Fibroblast of peridontal ligament (primary cell): ENCODE measurements at regions not wholly inside any gene's neighbourhood (a gene's known extent, or its start where the extent isn't known, plus 50 kb on each side); places are given as distances from the start of the nearest gene placed in this dataset.
A peak's percentile ranks its signal among the peaks of the same experiment; 100 is the strongest.
"Not testable (repeated sequence)": the region's sequence is repeated elsewhere in the genome, so short reads cannot be mapped to it uniquely, and the experiment has no call there.

ENCODE experiments used
- DNase-seq: peaks from one replicate; pipeline ENCODE4 v3.0.0-alpha.2; 2010; ENCODE audit errors: extremely low read depth

GRCh38 chr5:173495225-173495904 is 121.1 kb downstream of the BOD1 start:
- peak; percentile 76 for DNase-seq

GRCh38 chr5:173494446-173494845 is 122.0 kb downstream of the BOD1 start:
- no peak for DNase-seq

- DNase-seq, result no peak
Measured at GRCh38 chr5:173493846-173494245, 122.6 kb downstream of the BOD1 start.

DNA sequence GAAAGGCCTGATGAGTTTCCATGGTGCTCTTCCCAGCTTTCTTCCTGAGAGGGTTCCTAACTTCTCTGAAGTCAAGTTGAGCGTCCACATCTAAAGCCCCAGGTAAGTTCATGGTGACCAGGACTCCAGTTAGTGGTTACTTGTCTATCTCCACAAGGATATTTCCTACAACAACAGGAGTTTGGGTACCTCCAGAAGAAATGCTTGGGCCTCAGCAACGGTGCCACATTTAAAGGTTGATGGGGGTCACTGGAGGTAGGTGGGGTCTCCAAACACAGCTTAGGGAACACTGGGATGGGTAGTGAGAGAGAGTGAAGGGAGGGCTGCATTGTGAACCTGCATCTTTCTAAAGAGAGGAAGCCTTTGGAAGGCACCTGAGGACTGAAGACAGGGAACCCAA is 123.4 kb downstream of the BOD1 start:
- DNase-seq, result no peak

DNA sequence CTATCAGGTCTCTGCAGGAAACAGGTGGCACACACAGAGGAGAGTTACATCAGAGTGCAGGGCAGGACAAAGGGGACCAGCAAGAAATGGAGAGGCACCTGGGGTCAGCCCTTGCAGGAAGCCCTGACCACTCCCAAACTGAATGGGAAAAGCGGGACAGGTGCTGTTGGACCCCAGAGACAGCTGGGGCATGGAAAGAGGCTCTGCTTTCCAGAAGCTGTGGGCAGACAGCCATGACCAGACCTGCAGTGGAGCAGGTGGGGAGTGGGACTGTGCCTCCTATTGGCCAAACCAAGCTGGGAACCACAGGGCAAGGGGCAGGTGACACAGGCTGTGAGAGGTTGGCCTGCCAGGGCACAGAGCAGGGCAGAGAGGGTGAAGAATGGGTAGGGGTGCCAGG is 125.8 kb downstream of the BOD1 start:
- no peak for DNase-seq

DNA sequence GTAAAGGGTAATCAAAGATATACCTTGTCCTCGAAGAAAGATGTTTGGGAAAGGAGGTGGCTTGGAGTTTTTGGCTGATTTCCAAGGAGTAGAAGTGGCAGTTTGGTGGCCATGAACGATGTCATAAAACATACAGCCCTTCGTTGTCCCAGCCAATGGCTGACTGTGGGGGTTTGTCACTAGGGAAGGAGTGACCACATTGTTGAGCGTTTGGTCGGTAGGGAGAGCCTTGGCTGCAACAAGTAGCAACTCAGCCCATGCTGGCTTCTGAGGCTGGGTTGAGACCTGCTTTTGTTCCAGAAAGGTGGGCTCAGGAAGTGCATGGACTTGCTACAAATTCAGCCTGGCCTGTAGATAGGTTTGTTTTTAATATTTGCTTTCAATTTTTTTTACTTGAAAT is 128.3 kb downstream of the BOD1 start:
- no peak for DNase-seq

- DNase-seq, result no peak
Measured at GRCh38 chr5:173487300-173487699, 129.2 kb downstream of the BOD1 start.

GRCh38 chr5:173486355-173487225 is 129.9 kb downstream of the BOD1 start:
- DNase-seq, result no peak

GRCh38 chr5:173484569-173484968 is 131.9 kb downstream of the BOD1 start:
- DNase-seq, result no peak

GRCh38 chr5:173483599-173483998 is 132.9 kb downstream of the BOD1 start:
- not testable (repeated sequence) for DNase-seq

- no peak for DNase-seq
Measured at GRCh38 chr5:173483160-173483559, 133.3 kb downstream of the BOD1 start.

- DNase-seq, result no peak
Measured at GRCh38 chr5:173481821-173482220, 134.6 kb downstream of the BOD1 start.

DNA sequence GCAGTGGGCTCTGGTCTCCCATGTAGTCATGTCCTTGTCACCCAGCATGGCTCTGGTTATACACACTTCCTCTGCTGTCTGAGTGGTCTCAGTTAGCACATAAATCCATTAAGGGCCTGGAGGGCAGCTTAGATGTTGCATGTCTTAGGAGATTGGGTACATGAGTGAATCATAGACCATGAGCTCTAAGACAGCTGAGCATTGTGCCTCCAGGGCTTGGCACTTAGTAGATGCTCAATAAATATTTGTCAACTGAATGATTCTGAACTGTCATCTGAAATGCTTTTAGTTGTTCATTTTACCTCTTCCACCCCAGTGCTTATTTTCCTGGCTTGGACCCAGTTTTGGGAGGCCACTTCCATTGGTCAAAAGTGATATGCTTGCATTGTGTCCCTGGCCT is 135.6 kb downstream of the BOD1 start:
- no peak for DNase-seq

- DNase-seq, result peak; percentile 72
Measured at GRCh38 chr5:173479711-173480110, 136.7 kb downstream of the BOD1 start.

GRCh38 chr5:173477345-173478040 is 139.0 kb downstream of the BOD1 start:
- DNase-seq, result peak; percentile 82

- no peak for DNase-seq
Measured at GRCh38 chr5:173475780-173476179, 140.7 kb downstream of the BOD1 start.

GRCh38 chr5:173474881-173475287 is 141.6 kb downstream of the BOD1 start:
- peak; percentile 93 for DNase-seq

DNA sequence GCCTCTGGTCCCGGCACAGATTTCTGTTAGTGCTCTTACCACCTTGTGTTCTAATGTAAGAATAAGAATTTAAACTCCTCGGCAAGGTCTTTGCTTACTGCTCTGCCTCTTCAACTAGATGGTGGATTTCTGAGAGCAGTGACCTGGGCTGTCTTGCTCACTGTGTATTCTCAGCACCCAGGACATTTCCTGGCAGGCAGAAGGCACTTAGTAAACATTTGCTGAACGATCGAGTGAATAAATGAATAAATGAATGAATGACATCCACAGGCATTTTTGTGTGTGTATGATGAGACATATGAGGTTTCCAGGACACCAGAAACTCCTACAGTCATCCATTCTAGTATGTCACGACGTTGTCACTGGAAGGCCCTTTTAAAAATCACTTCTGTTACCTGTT is 143.2 kb downstream of the BOD1 start:
- DNase-seq, result no peak

DNA sequence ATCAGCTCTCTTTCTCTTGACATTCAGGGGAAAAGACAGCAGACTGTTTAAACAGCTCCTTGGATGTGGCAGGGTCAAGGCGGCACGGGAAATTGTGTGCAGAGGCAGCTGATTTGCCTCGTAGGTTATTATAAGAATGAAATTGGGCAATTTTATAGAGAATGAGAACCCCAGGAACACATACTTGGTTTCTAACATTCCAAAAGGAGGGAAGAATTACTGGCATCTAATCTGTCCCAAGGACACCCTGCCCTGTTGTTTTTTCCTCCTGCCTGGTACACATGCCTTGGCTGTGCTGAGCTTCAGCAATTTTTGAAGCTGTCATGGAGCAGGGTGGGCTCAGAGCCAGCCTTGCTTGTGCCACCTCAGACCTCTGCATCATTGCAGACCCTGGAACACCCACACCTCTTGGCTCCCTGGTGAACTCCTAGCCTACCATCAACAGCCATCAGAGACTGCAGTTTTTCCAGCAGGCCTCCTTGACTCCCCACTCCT is 143.6 kb downstream of the BOD1 start:
- DNase-seq, result peak; percentile 60

GRCh38 chr5:173472164-173472563 is 143.9 kb upstream of the STC2 start:
- peak; percentile 99 for DNase-seq

DNA sequence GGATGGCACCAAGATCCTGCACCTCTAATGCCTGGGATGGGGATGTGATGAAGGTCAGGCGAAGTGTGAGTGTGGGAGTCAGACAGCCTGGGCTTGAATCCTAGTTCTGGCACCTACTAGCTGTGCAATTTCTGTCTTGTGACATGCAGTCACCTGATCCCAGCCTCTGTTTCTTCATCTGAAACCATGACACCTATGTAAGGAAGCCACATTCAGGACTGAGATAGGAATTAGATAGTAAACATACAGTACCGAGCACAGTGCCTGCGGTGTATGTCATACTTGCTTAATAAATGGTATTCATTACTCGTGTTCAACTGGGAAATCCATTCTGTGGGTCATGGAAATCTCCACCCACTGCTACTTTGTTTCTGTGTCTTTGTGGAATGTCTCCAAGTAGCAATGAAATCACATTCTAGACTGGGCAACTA is 140.6 kb upstream of the STC2 start:
- peak; percentile 72 for DNase-seq

- DNase-seq, result no peak
Measured at GRCh38 chr5:173466227-173466626, 138.0 kb upstream of the STC2 start.
